Tibial nerve (tissue), 3 donors: ENCODE measurements at regions not wholly inside any gene's neighbourhood (a gene's known extent, or its start where the extent isn't known, plus 50 kb on each side); places are given as distances from the start of the nearest gene placed in this dataset.

ENCODE experiments used
- POLR2A ChIP-seq, 2 donors: fragments of 450-650 bp; IDR thresholded peaks; one replicate each; pipeline ENCODE4 v1.6.1; 2017; ENCODE audit warnings: antibody characterized with exemption in 2 of 2, mild to moderate bottlenecking in 2 of 2, moderate library complexity in 2 of 2
- TF ChIP-seq, protein P1 (sequence below), 5 experiments: fragments of 200-600 bp in 3 of 5; fragments of 450-650 bp in 2 of 5; sonication (generic) in 3 of 5; IDR thresholded peaks; one replicate each; pipeline ENCODE4 v1.5.1; 2016 to 2019; ENCODE audit warnings: antibody characterized with exemption in 5 of 5, mild to moderate bottlenecking in 3 of 5, moderate library complexity in 2 of 5

DNA sequence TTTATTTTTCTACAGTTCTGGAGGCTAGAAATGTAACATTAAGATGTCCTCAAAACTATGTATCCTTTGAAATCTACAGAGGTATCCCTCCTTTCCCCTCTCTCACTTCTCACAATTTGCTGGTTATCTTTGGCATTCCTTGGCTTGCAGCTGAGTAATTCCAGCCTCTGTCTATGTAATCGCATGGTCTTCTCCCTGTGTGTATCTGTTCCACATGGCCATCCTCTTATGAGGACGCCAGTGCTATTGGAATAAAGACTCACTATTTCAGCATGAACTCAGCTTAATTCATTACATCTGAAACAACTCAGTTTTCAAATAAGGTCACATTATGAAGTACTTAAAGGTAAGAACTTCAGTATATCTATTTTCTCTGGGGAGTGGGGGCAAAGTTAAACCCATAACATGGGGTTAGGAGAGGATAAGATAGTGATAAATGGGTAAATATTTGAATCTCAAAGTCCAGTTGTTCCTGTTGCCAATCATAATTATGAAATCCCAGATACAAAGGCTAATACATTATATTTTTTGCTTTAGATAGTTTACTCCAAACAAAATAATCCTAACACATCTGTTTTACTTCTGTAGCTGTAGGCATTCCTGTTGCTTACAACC is 1290.8 kb downstream of the NCAM2 start:
- TF ChIP-seq POLR2A (IDR thresholded peaks at IDR 0.05), result no peak
- TF ChIP-seq, protein P1, sequence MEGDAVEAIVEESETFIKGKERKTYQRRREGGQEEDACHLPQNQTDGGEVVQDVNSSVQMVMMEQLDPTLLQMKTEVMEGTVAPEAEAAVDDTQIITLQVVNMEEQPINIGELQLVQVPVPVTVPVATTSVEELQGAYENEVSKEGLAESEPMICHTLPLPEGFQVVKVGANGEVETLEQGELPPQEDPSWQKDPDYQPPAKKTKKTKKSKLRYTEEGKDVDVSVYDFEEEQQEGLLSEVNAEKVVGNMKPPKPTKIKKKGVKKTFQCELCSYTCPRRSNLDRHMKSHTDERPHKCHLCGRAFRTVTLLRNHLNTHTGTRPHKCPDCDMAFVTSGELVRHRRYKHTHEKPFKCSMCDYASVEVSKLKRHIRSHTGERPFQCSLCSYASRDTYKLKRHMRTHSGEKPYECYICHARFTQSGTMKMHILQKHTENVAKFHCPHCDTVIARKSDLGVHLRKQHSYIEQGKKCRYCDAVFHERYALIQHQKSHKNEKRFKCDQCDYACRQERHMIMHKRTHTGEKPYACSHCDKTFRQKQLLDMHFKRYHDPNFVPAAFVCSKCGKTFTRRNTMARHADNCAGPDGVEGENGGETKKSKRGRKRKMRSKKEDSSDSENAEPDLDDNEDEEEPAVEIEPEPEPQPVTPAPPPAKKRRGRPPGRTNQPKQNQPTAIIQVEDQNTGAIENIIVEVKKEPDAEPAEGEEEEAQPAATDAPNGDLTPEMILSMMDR (IDR thresholded peaks at IDR 0.05), result no peak
